Activated B cell treated with CpG ODN at 0.5 μM for 24 hours (primary cell): ENCODE measurements at regions not wholly inside any gene's neighbourhood (a gene's known extent, or its start where the extent isn't known, plus 50 kb on each side); places are given as distances from the start of the nearest gene placed in this dataset.

ENCODE experiments used
- ATAC-seq: fragments of 200-7000 bp; cut with Tn5 transposase; one replicate; pipeline ENCODE4 v1.10.0; 2021; ENCODE audit warnings: low read depth, mild to moderate bottlenecking, moderate library complexity
- CTCF ChIA-PET: fragments of 350-600 bp; sonication (Branson Sonifier 250); formaldehyde crosslinking; loops from one replicate; lab custom pipeline; 2021; ENCODE audit warnings: antibody characterized with exemption; lab: Charles Lee
- POLR2A ChIA-PET: fragments of 350-600 bp; sonication (Branson Sonifier 250); formaldehyde crosslinking; loops from one replicate; lab custom pipeline; 2021; ENCODE audit warnings: antibody characterized with exemption; lab: Charles Lee
- DNase-seq: peaks from one replicate; pipeline ENCODE4 v3.0.0; 2022
- H3K27ac Mint-ChIP-seq: one replicate; pipeline ENCODE4 v1.8.0; 2020; ENCODE audit warnings: mixed read lengths
- H3K27me3 Mint-ChIP-seq: one replicate; pipeline ENCODE4 v1.8.0; 2021; ENCODE audit warnings: mixed read lengths
- H3K36me3 Mint-ChIP-seq: one replicate; pipeline ENCODE4 v1.8.0; 2021; ENCODE audit warnings: low read depth, mixed read lengths
- H3K4me1 Mint-ChIP-seq: one replicate; pipeline ENCODE4 v1.8.0; 2021; ENCODE audit warnings: mixed read lengths
- H3K4me3 Mint-ChIP-seq: one replicate; pipeline ENCODE4 v1.8.0; 2020; ENCODE audit warnings: mild to moderate bottlenecking, mixed read lengths
- H3K9me3 Mint-ChIP-seq: one replicate; pipeline ENCODE4 v1.8.0; 2020; ENCODE audit warnings: mixed read lengths
- CTCF ChIP-seq: fragments of 200-600 bp; IDR thresholded peaks from one replicate; pipeline ENCODE4 v1.8.0; 2022; ENCODE audit warnings: antibody characterized with exemption, mild to moderate bottlenecking
- intact Hi-C: fragments of 100-400 bp; cut with micrococcal nuclease; formaldehyde crosslinking; loops from one replicate; pipeline ENCODE4 v1.15.1; 2024

GRCh38 chr2:198476007-198476406 lies 671.6 kb downstream of the PLCL1 start:
- no peak overlapping the region for H3K4me3 Mint-ChIP-seq
- H3K27me3 Mint-ChIP-seq = no peaks in the 10 kb centered on the region
- ATAC-seq = no peak
- DNase-seq = no peak
- H3K9me3 Mint-ChIP-seq = no peaks in the 10 kb centered on the region
- CTCF ChIA-PET = no interaction called here
- no peaks in the 10 kb centered on the region for H3K4me1 Mint-ChIP-seq
- no peaks in the 10 kb centered on the region for H3K36me3 Mint-ChIP-seq
- intact Hi-C loops = no loop called here
- TF ChIP-seq CTCF = no peak
- POLR2A ChIA-PET = no interaction called here
- no peak overlapping the region for H3K27ac Mint-ChIP-seq

- Mint-ChIP-seq H3K4me3 (no peak overlapping the region), H3K36me3 (no peaks in the 10 kb centered on the region), H3K9me3 (no peaks in the 10 kb centered on the region), H3K27me3 (no peaks in the 10 kb centered on the region), H3K27ac (no peak overlapping the region), H3K4me1 (no peaks in the 10 kb centered on the region)
- POLR2A ChIA-PET = no interaction called here
- intact Hi-C loops = no loop called here
- CTCF ChIA-PET = no interaction called here
- no peak for TF ChIP-seq CTCF
- DNase-seq = no peak
- no peak for ATAC-seq
Observed at GRCh38 chr2:198471291-198471690, 666.9 kb downstream of the PLCL1 start.

- Mint-ChIP-seq H3K27ac (no peak overlapping the region), H3K27me3 (no peaks in the 10 kb centered on the region), H3K4me3 (no peak overlapping the region), H3K36me3 (no peaks in the 10 kb centered on the region), H3K4me1 (no peaks in the 10 kb centered on the region), H3K9me3 (no peaks in the 10 kb centered on the region)
- ChIA-PET CTCF (no interaction called here), POLR2A (no interaction called here)
- no peak for TF ChIP-seq CTCF
- intact Hi-C loops = no loop called here
- ATAC-seq (no peak), DNase-seq (no peak)
Observed at GRCh38 chr2:198468136-198468535, 663.7 kb downstream of the PLCL1 start.

- Mint-ChIP-seq H3K27me3 (no peaks in the 10 kb centered on the region), H3K4me1 (no peaks in the 10 kb centered on the region), H3K27ac (no peak overlapping the region), H3K4me3 (no peak overlapping the region), H3K36me3 (no peaks in the 10 kb centered on the region), H3K9me3 (no peaks in the 10 kb centered on the region)
- ATAC-seq (no peak), DNase-seq (no peak)
- intact Hi-C loops = no loop called here
- TF ChIP-seq CTCF = no peak
- ChIA-PET POLR2A (no interaction called here), CTCF (no interaction called here)
Observed at GRCh38 chr2:198465970-198466369, 661.6 kb downstream of the PLCL1 start.

GRCh38 chr2:198456418-198456817 lies 652.0 kb downstream of the PLCL1 start:
- H3K36me3 Mint-ChIP-seq = no peaks in the 10 kb centered on the region
- no peaks in the 10 kb centered on the region for H3K27me3 Mint-ChIP-seq
- intact Hi-C loops = no loop called here
- H3K27ac Mint-ChIP-seq = no peak overlapping the region
- H3K9me3 Mint-ChIP-seq = no peaks in the 10 kb centered on the region
- ChIA-PET CTCF (no interaction called here), POLR2A (no interaction called here)
- H3K4me3 Mint-ChIP-seq = no peak overlapping the region
- DNase-seq = no peak
- no peaks in the 10 kb centered on the region for H3K4me1 Mint-ChIP-seq
- no peak for TF ChIP-seq CTCF
- ATAC-seq = no peak
